ENCODE measurements at regions not wholly inside any gene's neighbourhood (a gene's known extent, or its start where the extent isn't known, plus 50 kb on each side); places are given as distances from the start of the nearest gene placed in this dataset.
A peak's percentile ranks its signal among the peaks of the same experiment; 100 is the strongest.

DNA sequence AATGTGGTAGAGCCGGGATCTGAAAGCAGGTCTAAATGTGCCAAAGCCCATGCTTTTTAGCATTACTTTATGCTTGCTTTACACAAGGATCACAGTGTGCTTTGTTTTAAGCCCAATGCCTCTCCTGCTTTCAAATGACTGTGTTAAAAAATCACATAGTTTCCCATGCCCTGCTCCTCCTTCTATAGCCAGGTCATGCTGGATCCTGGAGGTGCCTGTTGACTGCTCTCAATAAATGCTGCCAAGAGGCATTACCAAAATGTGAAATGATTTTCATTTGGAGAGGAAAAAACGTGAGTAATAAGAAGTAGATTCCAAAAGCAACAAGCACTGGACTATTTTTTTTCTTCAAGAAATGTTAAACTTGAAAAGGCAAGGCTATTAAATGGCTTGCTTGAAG is 420.7 kb upstream of the USP24 start:
- DNase-seq = no peak

DNA sequence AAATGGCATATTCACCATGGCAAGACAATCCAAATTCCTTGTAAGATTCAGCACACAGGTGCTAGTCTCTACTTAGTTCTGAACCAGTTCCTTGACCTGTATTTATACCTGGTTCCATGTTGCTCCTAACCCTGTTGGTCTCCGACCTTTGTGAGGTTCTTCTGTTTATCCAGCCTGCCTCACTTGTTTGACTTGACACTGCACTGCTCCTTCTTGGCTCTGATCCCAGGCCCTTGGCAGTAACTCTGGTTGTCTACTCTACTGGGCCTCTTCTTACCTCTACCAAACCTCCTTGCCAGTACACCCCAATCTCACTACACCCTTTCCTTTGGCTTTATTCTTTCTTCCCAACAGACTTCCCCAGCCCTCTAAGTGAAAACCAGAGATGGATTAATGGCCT is 419.4 kb upstream of the USP24 start:
- no peak for DNase-seq

DNA sequence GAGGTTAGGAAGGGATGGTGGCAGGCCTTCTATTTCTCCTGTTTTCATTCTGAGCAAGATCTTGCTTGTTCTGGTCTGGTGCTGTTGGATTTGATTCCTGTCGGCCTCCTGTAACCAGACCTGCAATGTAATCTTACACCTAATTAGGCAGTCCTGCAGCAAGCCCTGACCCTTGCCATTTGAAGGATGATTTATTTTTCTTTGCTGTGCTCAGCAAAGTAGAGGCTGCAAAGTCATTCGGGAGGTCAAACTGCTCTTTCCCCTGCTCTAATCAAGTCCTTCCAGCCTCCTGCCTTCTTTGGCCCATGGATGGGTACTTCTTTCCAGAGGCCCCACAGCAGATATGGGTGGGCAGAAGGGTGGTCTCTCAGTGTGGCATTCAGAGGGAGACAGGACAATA is 417.7 kb upstream of the USP24 start:
- no peak for DNase-seq

DNA sequence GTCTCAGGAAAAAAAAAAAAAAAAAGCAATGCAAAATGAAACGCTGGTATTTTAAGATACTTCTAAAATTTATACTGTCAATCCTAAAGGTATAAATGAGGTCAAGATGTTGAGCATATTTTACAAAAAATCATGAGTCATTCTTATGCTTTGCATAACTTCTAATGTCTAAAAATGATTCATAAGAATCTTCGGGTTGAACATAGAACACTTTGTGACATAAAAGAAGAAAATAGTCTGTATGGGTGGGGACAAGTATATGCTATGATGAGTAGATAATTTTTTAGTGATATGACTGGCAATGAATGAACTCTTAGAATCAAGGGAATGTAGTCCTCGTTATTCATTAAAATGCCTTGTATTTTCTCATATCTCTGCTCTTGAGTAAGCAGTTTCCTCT is 416.9 kb upstream of the USP24 start:
- DNase-seq = no peak

DNA sequence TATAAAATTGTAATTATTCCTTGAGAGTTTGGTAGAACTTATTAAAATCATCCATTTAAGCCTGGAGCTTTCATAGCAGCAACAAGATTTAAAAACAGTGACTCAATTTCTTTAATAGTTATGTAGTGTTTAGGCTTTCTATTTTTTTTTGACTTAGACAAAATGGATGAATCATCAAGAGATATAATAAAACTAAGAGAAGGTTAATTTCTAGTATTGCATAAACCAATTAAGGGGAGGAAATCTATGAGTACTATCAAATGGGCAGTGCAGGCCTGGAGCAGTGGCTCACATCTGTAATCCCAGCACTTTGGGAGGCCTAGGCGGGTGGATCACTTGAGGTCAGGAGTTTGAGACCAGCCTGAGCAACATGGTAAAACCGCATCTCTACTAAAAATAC is 416.3 kb upstream of the USP24 start:
- no peak for DNase-seq

DNA sequence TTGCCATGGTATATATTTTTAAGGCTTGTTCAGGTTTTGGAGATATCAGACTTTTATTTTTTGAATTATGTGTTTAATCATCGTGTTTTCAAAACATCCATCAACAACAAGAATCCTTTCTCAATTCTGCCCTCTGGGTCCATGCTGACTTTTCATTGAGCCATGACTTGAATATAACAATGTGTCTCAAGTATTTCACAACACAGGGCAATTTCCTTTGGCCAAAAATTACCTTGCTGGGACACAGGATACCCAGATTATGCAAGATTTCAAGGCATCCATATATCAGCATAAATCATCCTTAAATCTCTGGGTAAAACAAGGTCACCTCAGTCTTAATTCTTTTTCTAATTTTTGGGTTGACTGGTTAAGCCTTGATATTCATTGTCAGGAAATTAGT is 411.2 kb upstream of the USP24 start:
- no peak for DNase-seq

DNA sequence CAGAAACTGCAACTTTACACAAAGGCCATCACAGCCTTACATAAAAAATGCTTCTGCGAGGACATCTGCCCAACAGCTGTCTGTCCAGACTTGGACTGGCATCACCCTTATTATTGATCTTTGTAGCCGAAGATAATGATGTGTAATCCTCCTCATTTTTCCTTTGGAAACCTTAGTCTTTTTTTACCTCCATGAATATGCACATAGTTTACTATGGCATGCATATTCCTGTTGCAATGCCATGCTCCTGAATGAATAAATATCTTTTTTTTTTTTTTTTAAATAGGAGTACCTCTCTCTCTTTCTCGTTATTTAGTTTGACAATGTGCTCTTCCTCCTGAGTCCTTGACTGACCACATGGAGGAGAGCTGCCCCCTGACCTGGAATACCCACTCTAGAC is 409.6 kb upstream of the USP24 start:
- DNase-seq = no peak

DNA sequence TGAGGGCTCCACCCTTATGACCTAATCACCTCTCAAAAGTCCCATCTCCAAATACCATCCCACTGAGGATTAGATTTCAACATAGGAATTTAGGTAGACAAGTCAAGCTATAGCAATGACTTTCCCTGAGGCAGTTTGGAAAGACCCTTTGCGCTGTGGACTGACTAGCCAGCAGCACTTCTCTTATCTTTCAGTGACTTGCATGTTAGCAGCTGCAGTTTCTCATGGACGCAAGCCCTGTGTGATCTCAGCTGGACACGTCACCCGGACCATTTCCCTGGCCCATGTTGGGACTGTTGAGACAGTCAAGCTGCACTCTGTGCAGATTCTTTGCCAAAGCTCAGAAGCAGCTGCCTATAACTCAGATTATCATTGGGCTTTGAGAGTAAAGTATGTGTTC is 408.1 kb upstream of the USP24 start:
- no peak for DNase-seq

DNA sequence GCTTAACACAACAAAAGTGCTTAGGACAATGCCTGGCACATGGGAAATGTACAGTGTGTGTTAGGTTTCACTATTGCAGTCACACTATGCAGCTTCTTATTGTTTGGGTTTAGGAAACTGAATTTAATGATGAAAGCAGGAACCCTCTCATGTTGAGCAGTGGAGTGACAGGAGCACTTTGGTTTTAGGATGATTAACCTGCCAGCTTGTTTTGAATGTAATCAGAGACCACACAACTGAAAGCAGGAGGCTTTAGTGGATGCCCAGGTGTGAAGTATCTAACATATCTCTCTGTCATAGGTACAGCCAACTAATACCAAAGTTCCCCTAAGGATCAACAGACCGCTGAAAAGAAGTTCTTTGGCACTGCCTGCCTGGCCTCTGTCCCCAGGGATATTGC is 406.9 kb upstream of the USP24 start:
- peak; percentile 16 for DNase-seq

DNA sequence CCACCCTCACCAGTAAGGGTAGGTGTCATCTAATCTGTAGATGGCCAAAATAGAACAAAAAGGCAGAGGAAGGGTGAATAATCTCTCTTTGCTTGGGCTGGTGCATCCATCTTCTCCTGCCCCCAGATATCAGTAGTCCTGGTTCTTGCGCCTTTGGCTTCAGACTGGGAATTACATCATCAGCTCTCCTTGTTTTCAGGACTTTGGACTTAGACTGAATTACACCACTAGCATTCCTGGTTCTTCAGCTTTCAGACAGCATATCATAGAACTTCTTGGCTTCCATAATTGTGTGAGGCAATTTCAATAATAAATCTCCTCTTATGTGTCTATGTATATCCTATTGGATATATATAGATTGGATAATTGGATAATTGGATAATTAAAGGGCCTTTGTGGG is 403.0 kb upstream of the USP24 start:
- no peak for DNase-seq

DNA sequence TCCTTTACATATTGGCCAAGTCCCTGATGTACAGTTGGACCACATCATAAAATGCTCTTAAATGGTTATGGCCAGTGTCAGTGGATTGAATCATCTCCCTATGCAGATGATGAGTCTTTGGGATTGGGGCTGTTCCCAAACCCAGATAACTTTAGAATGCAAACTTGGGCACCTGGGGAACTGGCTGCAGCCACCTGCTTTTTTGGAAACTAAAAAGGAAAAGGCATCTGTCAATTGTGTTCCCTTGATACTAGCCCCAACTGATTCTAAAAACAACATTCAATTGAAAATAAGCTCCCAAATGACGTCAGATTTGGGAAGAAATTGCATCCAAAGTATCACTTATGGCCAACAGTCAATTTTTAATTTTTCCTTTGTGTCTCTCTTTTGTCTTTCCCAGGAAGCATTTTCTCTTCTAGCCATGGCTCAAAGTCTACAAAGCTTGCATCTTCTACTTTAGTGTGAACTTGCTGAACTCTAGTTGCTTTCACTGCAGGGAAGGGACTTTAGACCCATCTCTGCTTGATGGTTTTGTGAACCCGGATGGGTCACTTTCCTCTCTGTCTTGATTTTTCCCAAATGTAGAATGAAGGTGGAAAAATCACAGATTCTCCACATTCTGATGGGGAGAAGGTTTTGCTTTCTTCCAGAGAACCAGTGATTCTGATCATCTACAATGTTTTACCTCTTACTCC is 402.3 kb upstream of the USP24 start:
- no peak for DNase-seq

DNA sequence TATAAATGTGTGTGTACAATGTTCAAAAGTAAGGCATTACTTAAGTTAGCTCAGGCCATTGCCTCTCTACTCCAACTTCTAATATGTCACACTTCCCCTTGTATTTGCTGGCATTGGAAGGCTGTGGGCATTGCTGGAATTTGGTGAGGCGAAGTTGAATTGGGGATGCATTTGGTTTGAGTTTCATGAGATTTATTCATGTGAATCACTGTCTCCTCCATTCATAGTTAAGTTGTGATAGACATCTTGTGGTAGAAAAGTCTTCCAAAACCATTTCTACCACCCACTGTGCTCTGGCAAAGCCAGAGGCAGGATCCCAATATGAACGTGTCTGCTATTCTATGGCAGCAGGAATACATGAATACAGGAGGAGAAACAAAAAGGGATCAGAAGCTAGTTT is 397.8 kb upstream of the USP24 start:
- DNase-seq = no peak

DNA sequence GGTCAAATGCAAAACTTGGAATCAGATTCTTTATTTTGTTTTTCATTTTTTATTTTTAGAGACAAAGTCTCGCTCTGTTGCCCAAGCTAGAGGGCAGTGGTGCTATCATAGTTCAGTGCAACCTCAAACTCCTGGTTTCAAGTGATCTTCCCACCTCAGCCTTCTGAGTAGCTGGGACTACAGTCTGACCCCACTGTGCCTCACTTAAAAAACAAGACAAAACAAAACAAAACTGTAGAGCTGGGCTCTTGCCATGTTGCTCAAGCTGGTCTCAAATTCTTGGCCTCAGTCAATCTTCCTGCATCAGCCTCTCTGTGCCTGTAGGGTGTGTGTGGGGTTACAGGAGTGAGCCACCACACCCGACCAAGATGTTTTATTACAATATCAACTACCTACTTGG is 396.0 kb upstream of the USP24 start:
- no peak for DNase-seq

DNA sequence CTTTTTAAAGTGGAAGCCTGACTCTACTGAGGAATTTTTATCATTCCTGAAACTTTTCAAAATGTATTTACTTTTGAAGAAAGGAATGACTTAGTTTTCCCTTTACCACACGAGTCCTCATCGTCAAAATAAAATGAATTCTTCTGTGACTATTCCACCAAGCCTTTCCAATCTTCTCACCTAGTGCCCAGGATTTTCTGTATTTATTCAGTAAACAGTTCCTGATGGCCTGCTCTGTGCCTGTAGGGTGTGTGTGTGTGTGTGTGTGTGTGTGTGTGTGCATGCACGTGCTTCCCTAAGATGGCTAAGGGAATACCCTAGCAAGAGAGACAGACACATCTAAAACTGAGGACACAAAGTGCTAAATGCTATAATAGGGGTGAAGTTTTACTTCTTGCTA is 395.0 kb upstream of the USP24 start:
- DNase-seq = no peak

DNA sequence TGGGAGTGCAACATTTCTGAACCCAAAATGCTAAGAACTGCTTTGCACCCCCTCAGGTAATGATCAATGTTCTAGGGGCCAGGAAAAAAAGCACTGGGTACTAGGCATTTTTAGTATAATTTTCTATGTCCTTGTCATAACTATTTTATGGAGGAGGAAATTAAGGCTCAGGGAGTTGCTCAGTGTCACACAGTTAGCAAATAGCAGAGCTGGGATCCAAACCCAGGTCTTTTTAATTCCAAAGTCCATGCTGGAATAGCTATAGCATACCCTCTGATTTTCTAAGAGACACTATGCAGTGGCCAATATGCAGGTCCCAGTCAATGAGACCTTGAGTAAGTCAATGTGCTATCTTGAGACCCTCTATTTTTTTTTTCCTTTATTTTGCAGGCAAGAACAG is 394.5 kb upstream of the USP24 start:
- DNase-seq = no peak

DNA sequence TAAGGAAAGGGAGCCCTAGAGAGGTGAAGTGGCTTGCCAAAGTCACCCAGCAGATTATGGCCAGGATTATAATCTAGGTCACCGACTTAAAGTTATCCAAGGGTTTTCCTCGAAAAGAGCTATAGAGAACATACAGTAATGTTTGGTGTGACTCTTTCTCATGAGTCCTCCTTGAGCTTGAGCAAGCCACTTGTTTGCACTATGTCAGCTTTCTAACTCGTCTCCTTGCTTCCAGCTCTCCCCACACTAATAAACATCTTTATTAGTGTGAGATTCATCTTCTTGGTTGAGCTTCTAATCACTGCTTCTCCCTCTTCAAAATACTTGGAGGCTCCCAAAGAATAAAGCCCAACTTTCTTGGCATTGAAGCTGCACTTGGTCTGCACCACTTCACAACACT is 390.0 kb upstream of the USP24 start:
- no peak for DNase-seq

DNA sequence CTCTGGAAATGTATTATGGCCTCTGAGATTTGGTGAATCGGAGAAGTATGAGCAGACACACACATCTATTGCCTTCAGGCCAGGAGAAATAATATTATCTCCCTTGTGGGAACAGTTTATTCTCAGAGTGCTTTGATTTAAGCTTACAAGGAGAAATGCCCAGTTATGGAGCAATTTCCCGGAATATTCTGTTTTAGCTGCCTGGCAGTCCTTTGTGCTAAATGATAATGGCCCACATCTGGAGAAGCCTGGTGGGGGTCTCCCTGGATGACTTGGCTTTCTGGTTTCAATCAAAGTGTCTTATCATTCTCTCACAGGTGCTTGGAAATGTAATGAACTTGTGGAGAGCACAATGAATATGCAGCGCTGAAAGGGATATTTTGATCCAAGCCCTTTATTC is 389.6 kb upstream of the USP24 start:
- DNase-seq = no peak

DNA sequence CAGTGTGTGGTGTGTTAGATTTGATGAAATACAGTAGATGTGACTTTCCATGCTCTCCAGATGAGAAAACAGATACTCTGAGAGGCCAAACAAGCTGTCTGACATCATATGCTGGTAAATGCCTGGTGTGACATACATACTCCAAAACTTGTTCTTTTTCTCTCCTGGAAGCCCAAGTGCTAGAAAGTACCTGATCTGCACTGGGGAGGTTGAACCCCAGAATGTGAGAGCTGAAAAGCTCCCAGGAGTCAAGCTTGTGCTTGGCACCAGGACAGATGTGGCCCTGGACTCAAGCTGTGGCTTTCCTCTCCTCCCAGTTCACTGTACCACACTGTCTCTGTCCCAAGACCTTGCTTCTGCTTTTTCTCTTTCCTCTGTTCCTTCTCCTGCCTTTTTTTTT is 389.0 kb upstream of the USP24 start:
- no peak for DNase-seq

DNA sequence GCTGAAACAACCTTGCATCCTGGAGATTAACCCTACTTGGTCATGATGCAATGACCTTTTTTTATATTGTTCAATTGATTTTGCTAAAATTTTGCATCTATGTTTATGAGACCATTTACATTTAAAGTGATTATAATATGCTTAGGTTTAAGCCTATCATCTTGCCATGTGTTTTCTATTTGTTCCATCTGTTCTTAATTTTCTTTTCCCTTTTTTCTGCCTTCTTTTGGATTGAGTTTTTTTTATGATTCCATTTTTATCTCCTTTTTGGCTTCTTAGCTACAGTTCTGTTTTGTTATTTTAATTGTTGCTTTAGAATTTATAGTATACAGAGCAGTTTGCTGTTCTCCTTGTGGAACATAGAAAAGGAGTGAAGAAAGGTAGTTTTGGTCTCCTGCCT is 385.1 kb upstream of the USP24 start:
- DNase-seq = no peak

DNA sequence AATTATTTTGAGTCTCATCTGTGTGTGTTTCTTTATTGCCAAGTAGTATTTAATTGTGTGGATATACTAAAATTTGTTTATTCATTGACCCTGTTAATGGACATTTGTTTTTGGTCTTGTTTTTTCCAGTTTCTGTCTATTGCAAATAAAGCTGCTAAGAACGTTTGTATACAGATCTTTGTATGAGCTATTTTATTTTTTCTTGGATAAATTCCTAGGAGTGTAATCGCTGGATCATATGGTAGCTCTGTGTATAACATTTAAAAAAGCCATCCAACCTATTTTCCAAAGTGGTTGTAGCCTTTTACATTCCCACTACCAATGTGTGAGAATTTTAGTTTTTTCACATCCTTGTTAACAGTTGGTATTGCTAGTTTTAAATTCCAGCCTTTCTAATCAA is 382.7 kb upstream of the USP24 start:
- no peak for DNase-seq

DNA sequence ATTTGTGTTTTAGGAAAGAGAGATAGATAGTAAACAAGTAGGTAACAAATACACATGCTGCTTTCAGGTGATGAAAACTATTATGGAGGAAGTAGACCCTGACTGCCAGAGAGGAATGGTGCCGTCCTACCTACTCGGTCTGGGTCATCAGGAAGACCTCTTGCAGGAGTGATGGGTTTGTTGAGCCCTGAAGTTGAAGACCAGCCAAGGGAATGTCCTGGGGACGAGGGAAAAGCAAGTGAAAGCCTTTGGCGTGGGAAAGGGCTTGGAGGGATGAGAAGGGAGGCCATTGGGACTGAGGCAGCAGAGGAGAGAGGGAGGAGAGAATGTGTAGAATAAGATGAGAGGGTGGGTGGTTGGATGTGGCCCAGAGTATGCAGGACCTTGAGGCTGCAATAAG is 379.5 kb upstream of the USP24 start:
- DNase-seq = no peak

DNA sequence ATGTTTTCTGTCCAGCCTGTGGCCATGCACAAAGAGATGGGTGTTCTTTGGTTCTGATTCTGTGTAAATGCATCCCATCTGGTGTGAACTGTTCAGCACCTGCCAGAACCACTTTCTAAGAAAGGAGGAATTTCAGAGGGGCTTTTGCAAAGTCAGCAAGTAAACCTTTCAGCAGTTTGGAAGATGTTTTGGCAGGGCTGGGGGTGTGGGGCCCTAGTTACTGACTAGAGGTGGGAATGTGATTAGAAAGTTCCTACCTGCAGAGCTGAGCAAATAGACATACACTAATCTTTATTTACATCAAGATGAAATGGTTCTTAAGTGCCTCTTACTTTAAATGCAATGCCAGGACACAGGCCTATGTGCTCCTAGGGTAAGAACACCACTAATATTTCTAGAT is 378.1 kb upstream of the USP24 start:
- no peak for DNase-seq

DNA sequence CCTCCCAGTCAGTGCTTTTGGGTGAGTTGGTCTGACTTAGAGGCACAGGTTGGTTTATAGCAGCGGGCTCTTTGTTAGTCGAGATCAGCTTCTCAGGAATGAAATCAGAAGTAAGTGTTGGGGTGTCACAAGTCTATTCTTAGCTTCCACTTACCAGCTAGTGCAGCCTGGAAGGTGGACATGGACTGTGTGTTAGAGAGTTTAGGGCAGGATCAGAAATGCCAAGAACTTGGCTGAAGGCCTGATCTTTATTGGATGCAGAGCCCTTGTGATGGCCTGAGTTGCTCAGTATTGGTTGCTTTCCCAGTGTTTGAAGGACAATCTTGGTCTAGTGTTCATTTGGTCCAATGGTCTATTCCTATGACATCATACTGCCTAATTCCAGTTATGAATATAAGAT is 377.0 kb upstream of the USP24 start:
- DNase-seq = no peak

DNA sequence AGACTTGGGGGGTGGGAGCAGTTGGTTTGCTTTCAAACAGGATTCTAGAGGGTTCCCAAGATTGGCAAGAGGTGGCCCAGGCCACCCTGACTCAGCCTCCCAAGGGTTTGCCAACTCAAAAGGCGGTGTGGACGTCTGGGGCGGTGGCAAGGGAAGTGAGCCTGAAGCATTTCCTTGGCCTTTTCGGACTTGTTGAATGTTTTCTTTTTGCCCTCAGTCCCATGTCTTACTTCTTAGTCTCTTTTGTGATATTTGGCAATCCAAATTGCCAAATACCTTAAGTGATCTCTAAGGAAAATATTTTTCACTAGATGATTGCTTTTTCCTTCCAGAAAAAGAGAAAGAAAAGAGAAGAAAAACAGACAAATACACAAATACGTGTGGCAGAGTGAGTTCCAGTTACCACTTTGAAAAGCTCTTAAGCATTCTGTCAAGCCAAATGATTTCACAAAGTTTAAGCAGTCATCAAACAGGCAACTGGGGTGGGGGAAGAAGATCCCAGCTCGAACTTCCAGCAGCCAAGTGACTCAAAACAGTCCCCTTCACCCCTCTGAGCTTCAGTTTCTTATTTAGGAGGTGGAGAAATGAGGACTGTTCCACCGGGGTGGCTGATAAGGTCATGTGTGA is 374.6 kb upstream of the USP24 start:
- no peak for DNase-seq

DNA sequence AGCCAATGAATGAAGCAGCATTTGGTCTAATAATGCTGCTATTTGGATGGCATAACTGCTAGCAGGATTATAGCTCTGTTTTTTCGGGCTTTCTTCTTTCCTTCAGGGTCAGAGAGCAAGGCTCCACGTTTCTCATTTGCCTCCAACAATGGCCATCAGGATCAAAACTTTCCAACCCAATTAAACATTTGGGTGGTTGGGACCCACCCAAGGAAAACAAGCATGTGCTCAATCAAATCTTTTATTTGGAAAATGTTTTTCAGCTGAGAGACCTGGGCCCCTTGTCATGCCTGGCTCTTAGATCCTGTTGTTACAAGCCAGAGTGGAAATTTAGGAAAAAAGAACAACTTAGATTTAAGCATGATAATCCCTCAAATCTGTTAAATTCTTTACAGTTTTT is 373.1 kb upstream of the USP24 start:
- DNase-seq = no peak

All from NCI-H2107 (cell line).